ENCODE measurements at regions not wholly inside any gene's neighbourhood (a gene's known extent, or its start where the extent isn't known, plus 50 kb on each side); places are given as distances from the start of the nearest gene placed in this dataset.

DNA sequence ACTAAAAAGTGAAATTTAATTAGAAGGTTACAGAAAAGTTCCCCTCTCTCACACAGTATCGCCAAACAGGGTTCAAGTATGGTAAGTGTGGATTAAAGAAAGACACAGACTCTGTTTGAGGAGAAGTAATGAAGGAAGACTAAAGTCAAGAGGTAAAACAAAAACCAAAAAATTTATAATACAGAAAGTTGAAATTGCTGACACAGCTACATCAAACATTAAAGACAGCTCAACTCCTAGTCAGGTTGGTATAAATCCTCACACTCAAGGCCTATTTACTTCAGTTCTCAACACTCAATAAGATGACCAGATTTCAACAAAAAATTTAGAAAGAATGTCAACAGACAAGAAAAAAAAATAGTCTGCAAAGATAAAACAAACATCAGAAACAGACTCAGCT is 300.5 kb upstream of the LINC00305 start:
- POLR2A ChIA-PET (ENCODE audit: unreplicated experiment): no interaction called here
- H4K20me1 ChIP-seq (ENCODE audit: insufficient read depth): no peaks in the 10 kb centered on the region

DNA sequence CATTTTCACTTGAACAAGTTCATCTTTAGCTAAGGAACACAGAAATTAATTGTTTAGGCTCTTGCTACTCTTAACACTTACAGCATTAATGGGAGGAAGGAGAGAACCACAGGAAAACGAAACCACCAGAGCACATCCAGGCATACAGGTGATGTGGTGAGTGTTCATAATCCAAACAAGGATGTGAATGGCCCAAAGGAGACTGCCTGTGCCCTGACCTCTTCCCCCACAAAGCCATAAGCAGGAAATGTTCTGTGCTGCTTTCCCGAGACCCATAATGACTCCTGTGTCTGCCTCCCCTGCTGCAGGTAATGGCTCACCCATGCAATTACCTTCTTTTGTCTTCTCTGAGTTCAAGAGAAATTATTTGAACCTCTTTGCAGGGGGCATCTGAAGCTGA is 295.9 kb upstream of the LINC00305 start:
- CTCF ChIA-PET: no interaction called here
- POLR2A ChIA-PET (ENCODE audit: unreplicated experiment): no interaction called here
- no peak for TF ChIP-seq CTCF (conservative IDR thresholded peaks at IDR 0.05)
- no peak for TF ChIP-seq EZH2 (IDR thresholded peaks at IDR 0.05; ENCODE audit: low read depth)
- no peaks in the 10 kb centered on the region for H3F3A ChIP-seq (ENCODE audit: insufficient read depth, low read depth)
- intact Hi-C loops (cut with micrococcal nuclease; ENCODE audit: unreplicated experiment): no loop called here
- no peaks in the 10 kb centered on the region for H3K9me3 ChIP-seq (ENCODE audit: insufficient read depth, low read depth)
- H4K20me1 ChIP-seq (ENCODE audit: insufficient read depth): no peaks in the 10 kb centered on the region
- no TSS peak for BruUV-seq (replicated peaks)
- peak overlapping the region; percentile 52; the same call in 1 of the 2 replicates for H2AFZ ChIP-seq
- no peak for DNase-seq
- no peaks in the 10 kb centered on the region for H3K79me2 ChIP-seq (ENCODE audit: low read depth)
- H3K4me3 ChIP-seq: no peak overlapping the region
- H3K36me3 ChIP-seq (ENCODE audit: low read depth): no peaks in the 10 kb centered on the region
- H3K27me3 ChIP-seq (ENCODE audit: insufficient read depth, low read depth): no peaks in the 10 kb centered on the region
- H3K9me2 ChIP-seq (ENCODE audit: insufficient read depth): no peaks in the 10 kb centered on the region
- no peaks in the 10 kb centered on the region for H3K4me1 ChIP-seq (replicated peaks; ENCODE audit: insufficient read depth)
- no peak overlapping the region for H3K4me2 ChIP-seq
- no peak overlapping the region for H3K27ac ChIP-seq

More for the DNA sequence above, 300.5 kb upstream of the LINC00305 start:
- DNase-seq: no peak
- no peak for TF ChIP-seq CTCF (conservative IDR thresholded peaks at IDR 0.05)
- TF ChIP-seq EZH2 (IDR thresholded peaks at IDR 0.05; ENCODE audit: low read depth): no peak
- Histone ChIP-seq H3F3A (ENCODE audit: insufficient read depth, low read depth) (no peaks in the 10 kb centered on the region), H3K4me2 (no peak overlapping the region), H3K27ac (no peak overlapping the region), H3K4me1 (replicated peaks; ENCODE audit: insufficient read depth) (no peaks in the 10 kb centered on the region), H3K9me3 (ENCODE audit: insufficient read depth, low read depth) (no peaks in the 10 kb centered on the region), H3K4me3 (no peak overlapping the region), H3K36me3 (ENCODE audit: low read depth) (no peaks in the 10 kb centered on the region), H3K79me2 (ENCODE audit: low read depth) (no peaks in the 10 kb centered on the region), H3K27me3 (ENCODE audit: insufficient read depth, low read depth) (no peaks in the 10 kb centered on the region), H2AFZ (no peak overlapping the region), H3K9me2 (ENCODE audit: insufficient read depth) (no peaks in the 10 kb centered on the region)
- no TSS peak for BruUV-seq (replicated peaks)
- CTCF ChIA-PET: no interaction called here
- intact Hi-C loops (cut with micrococcal nuclease; ENCODE audit: unreplicated experiment): no loop called here

- Histone ChIP-seq H3K79me2 (ENCODE audit: low read depth) (no peaks in the 10 kb centered on the region), H3K9me3 (ENCODE audit: insufficient read depth, low read depth) (no peaks in the 10 kb centered on the region), H3K4me1 (replicated peaks; ENCODE audit: insufficient read depth) (no peaks in the 10 kb centered on the region), H3K4me3 (no peak overlapping the region), H3K27ac (no peak overlapping the region), H3F3A (ENCODE audit: insufficient read depth, low read depth) (no peaks in the 10 kb centered on the region), H3K36me3 (ENCODE audit: low read depth) (no peaks in the 10 kb centered on the region), H3K4me2 (no peak overlapping the region), H2AFZ (no peak overlapping the region), H3K9me2 (ENCODE audit: insufficient read depth) (no peaks in the 10 kb centered on the region), H4K20me1 (ENCODE audit: insufficient read depth) (no peaks in the 10 kb centered on the region), H3K27me3 (ENCODE audit: insufficient read depth, low read depth) (no peaks in the 10 kb centered on the region)
- no TSS peak for BruUV-seq (replicated peaks)
- no peak for DNase-seq
- intact Hi-C loops (cut with micrococcal nuclease; ENCODE audit: unreplicated experiment): no loop called here
- ChIA-PET POLR2A (ENCODE audit: unreplicated experiment) (no interaction called here), CTCF (no interaction called here)
- TF ChIP-seq CTCF (conservative IDR thresholded peaks at IDR 0.05): no peak
- no peak for TF ChIP-seq EZH2 (IDR thresholded peaks at IDR 0.05; ENCODE audit: low read depth)
Measured at GRCh38 chr18:64438178-64438577, 289.3 kb upstream of the LINC00305 start.

Data from PC-9 (cell line).